Muscle layer of colon (tissue), 2 donors: ENCODE measurements at regions not wholly inside any gene's neighbourhood (a gene's known extent, or its start where the extent isn't known, plus 50 kb on each side); places are given as distances from the start of the nearest gene placed in this dataset.
"Not testable (repeated sequence)": the region's sequence is repeated elsewhere in the genome, so short reads cannot be mapped to it uniquely, and the experiment has no call there.

Source experiments
- H3K27ac ChIP-seq: one replicate; pipeline ENCODE4 v1.7.0; 2013; ENCODE audit warnings: low read depth, mild to moderate bottlenecking, low read length, moderate library complexity
- H3K27me3 ChIP-seq, 2 donors: one replicate each; pipeline ENCODE4 v1.7.0; 2013; ENCODE audit warnings: low read length in 2 of 2, mild to moderate bottlenecking in 2 of 2; ENCODE audit not compliant: insufficient read depth in 2 of 2, control insufficient read depth in 1 of 2
- H3K36me3 ChIP-seq: one replicate; pipeline ENCODE4 v1.7.0; 2013; ENCODE audit warnings: mild to moderate bottlenecking, low read length; ENCODE audit not compliant: insufficient read depth
- H3K4me1 ChIP-seq: one replicate; pipeline ENCODE4 v1.7.0; 2013; ENCODE audit warnings: mild to moderate bottlenecking, low read length; ENCODE audit not compliant: insufficient read depth
- H3K4me3 ChIP-seq, 2 donors: one replicate each; pipeline ENCODE4 v1.7.0; 2013; ENCODE audit warnings: low read length in 2 of 2, low read depth in 1 of 2, mild to moderate bottlenecking in 1 of 2, moderate library complexity in 1 of 2
- H3K9ac ChIP-seq: one replicate; pipeline ENCODE4 v1.7.0; 2013; ENCODE audit warnings: low read length
- H3K9me3 ChIP-seq: one replicate; pipeline ENCODE4 v1.7.0; 2013; ENCODE audit warnings: mild to moderate bottlenecking, low read length
- donor health status: abdominal sarcoma.
- donor health status: Adenocarcinoma of cecum.

GRCh38 chr18:37844209-37844970, 278.8 kb upstream of the CELF4 start:
- Histone ChIP-seq H3K36me3 (no peaks in the 10 kb centered on the region), H3K27me3 (no peaks in the 10 kb centered on the region)

DNA sequence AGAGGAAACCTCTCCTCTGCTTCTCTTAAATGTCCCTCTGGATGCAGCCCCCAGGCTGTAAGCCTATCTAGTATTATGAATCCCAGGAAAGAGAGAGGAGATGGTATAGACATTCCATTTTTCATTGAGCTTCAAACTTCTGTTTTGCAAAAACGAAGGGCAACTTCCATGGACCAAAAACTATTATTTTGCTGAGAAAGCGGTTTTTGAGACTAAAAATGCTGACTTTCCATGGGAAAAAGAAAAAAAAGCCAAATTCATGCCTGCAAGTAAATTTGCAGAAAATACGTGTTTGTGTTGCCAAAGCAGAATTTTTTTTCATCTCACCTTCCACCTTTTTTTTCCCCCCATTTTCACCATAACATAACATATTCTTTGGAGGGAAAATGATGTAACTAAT, 272.5 kb upstream of the CELF4 start:
- Histone ChIP-seq H3K9me3 (no peaks in the 10 kb centered on the region), H3K4me3 (no peak overlapping the region), H3K36me3 (no peaks in the 10 kb centered on the region), H3K27ac (no peak overlapping the region), H3K9ac (no peak overlapping the region), H3K4me1 (no peaks in the 10 kb centered on the region), H3K27me3 (no peaks in the 10 kb centered on the region)

More at GRCh38 chr18:37844209-37844970, 278.8 kb upstream of the CELF4 start:
- H3K4me1 ChIP-seq: no peaks in the 10 kb centered on the region
- no peak overlapping the region for H3K9ac ChIP-seq
- no peaks in the 10 kb centered on the region for H3K9me3 ChIP-seq
- H3K4me3 ChIP-seq: no peak overlapping the region
- H3K27ac ChIP-seq: no peak overlapping the region

DNA sequence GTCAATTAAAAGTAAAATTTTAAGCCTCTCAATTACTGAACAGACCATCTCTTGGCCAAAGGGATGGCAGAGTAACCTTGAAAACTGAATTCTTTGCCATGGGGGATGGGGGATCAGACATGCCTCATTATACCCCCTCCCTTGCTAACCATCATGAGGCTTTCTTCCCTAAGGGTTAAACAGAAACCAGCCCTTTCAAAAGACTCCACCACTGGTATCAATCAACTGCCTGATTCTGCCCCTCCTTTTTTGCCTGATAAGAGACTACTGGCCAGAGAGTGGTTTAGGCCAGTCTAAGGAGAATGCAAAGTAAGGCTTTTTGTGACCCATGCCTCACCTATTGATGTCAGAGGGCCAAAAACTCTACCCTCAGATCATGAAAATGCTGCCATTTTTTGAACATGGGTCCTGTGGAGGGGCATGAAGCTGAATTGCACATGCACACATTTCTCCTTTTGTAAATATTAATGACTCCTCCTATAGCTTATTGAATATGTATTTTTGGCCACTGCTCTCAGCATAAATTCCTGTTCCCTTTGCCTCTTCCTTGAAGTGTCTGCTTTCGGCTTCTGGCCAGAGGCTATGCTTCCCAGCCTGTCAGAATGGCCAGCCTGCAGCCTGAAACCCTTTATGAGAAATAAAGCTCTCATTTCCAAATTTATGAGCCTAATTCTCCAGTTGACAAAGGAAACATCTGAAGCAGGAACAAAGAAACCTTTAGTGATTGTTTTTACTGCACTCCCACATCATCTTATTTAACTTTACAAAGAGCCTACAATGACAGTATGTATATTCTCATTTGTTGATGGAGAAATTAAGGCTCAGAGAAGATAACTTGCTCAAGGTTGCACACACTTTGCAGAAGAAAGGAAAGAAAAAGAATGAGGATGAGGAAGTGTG, 270.7 kb upstream of the CELF4 start:
- H3K4me1 ChIP-seq: no peaks in the 10 kb centered on the region
- H3K27me3 ChIP-seq: no peaks in the 10 kb centered on the region
- no peak overlapping the region for H3K9ac ChIP-seq
- H3K27ac ChIP-seq: no peak overlapping the region
- H3K9me3 ChIP-seq: no peaks in the 10 kb centered on the region
- no peaks in the 10 kb centered on the region for H3K36me3 ChIP-seq
- no peak overlapping the region for H3K4me3 ChIP-seq

- not testable (repeated sequence) for H3K27ac ChIP-seq, H3K9me3 ChIP-seq, H3K4me1 ChIP-seq, H3K36me3 ChIP-seq, H3K4me3 ChIP-seq, H3K27me3 ChIP-seq, H3K9ac ChIP-seq
These were observed 266.6 kb upstream of the CELF4 start for GRCh38 chr18:37832010-37832695.

DNA sequence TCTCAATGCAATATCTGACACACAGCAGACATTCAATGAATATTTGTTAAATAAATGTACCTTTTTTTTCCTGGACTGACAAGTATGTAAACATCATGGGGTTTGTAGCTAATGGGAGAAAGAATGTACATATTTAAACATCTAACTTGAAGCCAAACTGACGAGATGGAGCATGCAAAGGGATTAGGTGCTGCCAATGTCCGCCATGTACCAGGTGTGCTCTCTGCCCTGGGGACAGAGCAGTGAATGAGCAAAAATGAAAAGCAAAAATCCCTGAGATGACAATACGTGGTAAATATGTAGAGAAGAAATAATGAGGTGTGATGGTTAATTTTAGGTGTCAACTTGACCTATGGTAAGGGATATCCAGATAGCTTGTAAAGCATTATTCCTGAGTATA, 247.4 kb upstream of the CELF4 start:
- H3K9me3 ChIP-seq: no peaks in the 10 kb centered on the region

DNA sequence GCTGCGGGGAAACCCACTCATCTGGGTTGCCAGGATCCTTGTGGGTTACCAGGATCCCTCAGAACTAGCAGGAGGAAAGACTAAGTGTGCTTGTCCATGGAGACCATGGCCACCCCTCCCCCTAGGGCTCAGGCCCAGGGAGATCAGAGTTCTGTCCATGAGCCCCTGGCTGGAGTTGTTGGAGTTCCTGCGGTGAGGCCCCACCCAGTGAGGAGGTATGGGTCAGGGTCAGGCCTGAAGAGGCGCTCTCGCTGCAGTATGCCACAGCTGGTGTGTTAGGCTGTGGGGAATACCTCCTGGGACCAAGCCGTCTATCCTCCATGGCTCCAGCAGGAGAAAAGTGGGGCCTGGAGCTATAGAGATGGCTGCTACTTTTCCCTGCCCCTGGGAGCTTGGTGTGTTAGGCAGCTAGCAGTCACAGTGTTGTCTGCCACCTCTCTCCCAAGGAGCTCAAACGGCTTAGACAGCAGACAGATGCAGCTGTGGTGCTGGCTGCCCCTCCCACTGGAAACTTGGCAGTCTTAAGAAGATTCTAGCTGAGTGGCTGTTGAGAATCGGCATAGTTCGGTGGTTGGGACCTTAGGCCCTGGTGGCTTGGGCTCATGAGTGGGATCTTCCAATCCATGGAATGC, 240.3 kb upstream of the CELF4 start:
- H3K36me3 ChIP-seq: no peaks in the 10 kb centered on the region
- no peaks in the 10 kb centered on the region for H3K9me3 ChIP-seq
- no peak overlapping the region for H3K4me3 ChIP-seq
- H3K9ac ChIP-seq: no peak overlapping the region
- H3K4me1 ChIP-seq: no peaks in the 10 kb centered on the region
- no peaks in the 10 kb centered on the region for H3K27me3 ChIP-seq
- no peak overlapping the region for H3K27ac ChIP-seq

More for the DNA sequence above, 247.4 kb upstream of the CELF4 start:
- H3K9ac ChIP-seq: no peak overlapping the region
- no peak overlapping the region for H3K4me3 ChIP-seq
- no peaks in the 10 kb centered on the region for H3K27me3 ChIP-seq
- H3K36me3 ChIP-seq: no peaks in the 10 kb centered on the region
- no peaks in the 10 kb centered on the region for H3K4me1 ChIP-seq
- H3K27ac ChIP-seq: no peak overlapping the region

- no peaks in the 10 kb centered on the region for H3K4me1 ChIP-seq
- H3K27ac ChIP-seq: no peak overlapping the region
- H3K9me3 ChIP-seq: no peaks in the 10 kb centered on the region
- no peak overlapping the region for H3K9ac ChIP-seq
- no peaks in the 10 kb centered on the region for H3K27me3 ChIP-seq
- no peaks in the 10 kb centered on the region for H3K36me3 ChIP-seq
- H3K4me3 ChIP-seq: no peak overlapping the region
These were observed 231.3 kb upstream of the CELF4 start for GRCh38 chr18:37796823-37797349.

- no peaks in the 10 kb centered on the region for H3K9me3 ChIP-seq
These were observed 221.9 kb upstream of the CELF4 start for GRCh38 chr18:37787452-37787851.

GRCh38 chr18:37783771-37784170, 218.2 kb upstream of the CELF4 start:
- no peaks in the 10 kb centered on the region for H3K36me3 ChIP-seq
- H3K27ac ChIP-seq: no peak overlapping the region
- H3K4me3 ChIP-seq: no peak overlapping the region
- H3K9ac ChIP-seq: no peak overlapping the region
- H3K4me1 ChIP-seq: no peaks in the 10 kb centered on the region
- no peaks in the 10 kb centered on the region for H3K9me3 ChIP-seq
- H3K27me3 ChIP-seq: no peaks in the 10 kb centered on the region

More at GRCh38 chr18:37787452-37787851, 221.9 kb upstream of the CELF4 start:
- Histone ChIP-seq H3K4me1 (no peaks in the 10 kb centered on the region), H3K36me3 (no peaks in the 10 kb centered on the region), H3K27ac (no peak overlapping the region), H3K4me3 (no peak overlapping the region), H3K27me3 (no peaks in the 10 kb centered on the region), H3K9ac (no peak overlapping the region)

DNA sequence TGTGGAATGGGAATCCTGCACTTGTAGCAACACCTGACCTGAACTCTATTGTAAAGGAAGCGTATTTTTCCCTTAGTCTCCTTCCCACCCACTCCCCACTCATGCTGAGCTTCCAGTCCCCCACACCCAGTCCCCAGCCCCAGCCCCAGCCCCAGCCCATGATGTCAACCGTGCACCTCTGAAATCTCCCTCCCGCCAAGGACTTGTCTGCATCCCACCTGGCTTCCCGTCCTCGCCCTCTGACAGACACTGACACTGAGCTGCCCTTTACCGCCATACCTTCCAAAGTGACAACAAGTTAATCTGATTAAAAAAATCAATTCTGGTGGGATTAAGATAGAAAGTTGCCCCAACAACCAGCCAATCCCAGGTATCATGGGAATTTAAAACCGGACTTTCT, 213.6 kb upstream of the CELF4 start:
- Histone ChIP-seq H3K9ac (no peak overlapping the region), H3K4me1 (no peaks in the 10 kb centered on the region), H3K27me3 (no peaks in the 10 kb centered on the region), H3K27ac (no peak overlapping the region), H3K4me3 (no peak overlapping the region), H3K36me3 (no peaks in the 10 kb centered on the region), H3K9me3 (no peaks in the 10 kb centered on the region)
